DOHH2 (cell line): ENCODE measurements at regions not wholly inside any gene's neighbourhood (a gene's known extent, or its start where the extent isn't known, plus 50 kb on each side); places are given as distances from the start of the nearest gene placed in this dataset.

ENCODE experiments used
- H3F3A ChIP-seq: fragments of 200-600 bp; sonication (generic), shearing (Covaris generic); 2 replicates; pipeline ENCODE4 v1.6.0; 2016; ENCODE audit warnings: antibody characterized with exemption, mild to moderate bottlenecking; ENCODE audit not compliant: control insufficient read depth, insufficient read depth
- H3K27ac ChIP-seq: fragments of 200-600 bp; sonication (generic); 2 replicates; pipeline ENCODE4 v1.5.1; 2014; ENCODE audit warnings: low read depth, mild to moderate bottlenecking, low read length, moderate library complexity
- H3K27me3 ChIP-seq: fragments of 200-600 bp; sonication (generic); 2 replicates; pipeline ENCODE4 v1.6.1; 2014; ENCODE audit warnings: mild to moderate bottlenecking, low read length, mixed read lengths; ENCODE audit not compliant: control insufficient read depth
- H3K36me3 ChIP-seq: fragments of 200-600 bp; sonication (generic); 2 replicates; pipeline ENCODE4 v1.6.1; 2014; ENCODE audit warnings: mild to moderate bottlenecking, low read length, moderate library complexity, mixed read lengths; ENCODE audit not compliant: control insufficient read depth
- H3K4me1 ChIP-seq: fragments of 200-600 bp; sonication (generic); 2 replicates; pipeline ENCODE4 v1.6.1; 2014; ENCODE audit warnings: mild to moderate bottlenecking, low read length, mixed read lengths; ENCODE audit not compliant: control insufficient read depth
- H3K4me2 ChIP-seq: fragments of 200-600 bp; sonication (generic); 2 replicates; pipeline ENCODE4 v1.6.0; 2014; ENCODE audit warnings: mild to moderate bottlenecking, low read length, moderate library complexity
- H3K4me3 ChIP-seq: fragments of 200-600 bp; sonication (generic); 2 replicates; pipeline ENCODE4 v1.5.1; 2014; ENCODE audit warnings: mild to moderate bottlenecking, low read length, mixed read lengths
- H3K79me2 ChIP-seq: fragments of 200-600 bp; sonication (generic); 2 replicates; pipeline ENCODE4 v1.6.1; 2014; ENCODE audit warnings: mild to moderate bottlenecking, low read length, mixed read lengths; ENCODE audit not compliant: control insufficient read depth
- H3K9me2 ChIP-seq: fragments of 200-600 bp; sonication (generic); replicated peaks from 2 replicates; pipeline ENCODE4 v1.6.1; 2014; ENCODE audit warnings: mild to moderate bottlenecking, low read length, mixed read lengths; ENCODE audit not compliant: control insufficient read depth
- H3K9me3 ChIP-seq: fragments of 200-600 bp; sonication (generic); 2 replicates; pipeline ENCODE4 v1.6.1; 2014; ENCODE audit warnings: antibody characterized with exemption, low read length, mixed read lengths; ENCODE audit not compliant: control insufficient read depth, insufficient read depth
- H4K20me1 ChIP-seq: fragments of 200-600 bp; sonication (generic); 2 replicates; pipeline ENCODE4 v1.6.0; 2014; ENCODE audit warnings: low read depth, mild to moderate bottlenecking, antibody characterized with exemption, low read length, moderate library complexity; ENCODE audit not compliant: control insufficient read depth, insufficient read depth
- CTCF ChIP-seq: fragments of 200-600 bp; sonication (generic); IDR thresholded peaks from one replicate; pipeline ENCODE4 v1.5.1; 2014; ENCODE audit warnings: antibody characterized with exemption, mild to moderate bottlenecking, low read depth, low read length; ENCODE audit not compliant: poor library complexity, severe bottlenecking
- EZH2phosphoT487 ChIP-seq: fragments of 200-600 bp; sonication (generic); IDR thresholded peaks from 2 replicates; pipeline ENCODE4 v1.6.1; 2017; ENCODE audit warnings: borderline replicate concordance, mild to moderate bottlenecking, antibody characterized with exemption, low read length, moderate library complexity, mixed read lengths

GRCh38 chr3:25872200-25872877 is 82.4 kb downstream of the OXSM start:
- no peak for TF ChIP-seq CTCF
- no peak for TF ChIP-seq EZH2phosphoT487
- H3K36me3 ChIP-seq, result no peaks in the 10 kb centered on the region
- no peak overlapping the region for H3K27ac ChIP-seq
- H3K79me2 ChIP-seq, result no peaks in the 10 kb centered on the region
- no peaks in the 10 kb centered on the region for H3K9me3 ChIP-seq
- H3K9me2 ChIP-seq, result no peaks in the 10 kb centered on the region
- H4K20me1 ChIP-seq, result no peaks in the 10 kb centered on the region
- no peaks in the 10 kb centered on the region for H3K27me3 ChIP-seq
- H3K4me2 ChIP-seq, result no peak overlapping the region
- H3K4me1 ChIP-seq, result 0 out of 2 replicates have a peak, but pooled peaks cover 3% of the 10 kb centered on the region
- no peaks in the 10 kb centered on the region for H3F3A ChIP-seq
- H3K4me3 ChIP-seq, result no peak overlapping the region

GRCh38 chr3:25883492-25883891 is 93.6 kb downstream of the OXSM start:
- Histone ChIP-seq H3K9me3 (no peaks in the 10 kb centered on the region), H3K27ac (no peak overlapping the region), H3K27me3 (no peaks in the 10 kb centered on the region), H3K9me2 (no peaks in the 10 kb centered on the region), H3K79me2 (no peaks in the 10 kb centered on the region), H3K4me2 (no peak overlapping the region), H3F3A (no peaks in the 10 kb centered on the region), H3K4me3 (no peak overlapping the region), H3K36me3 (no peaks in the 10 kb centered on the region), H3K4me1 (no peaks in the 10 kb centered on the region), H4K20me1 (no peaks in the 10 kb centered on the region)
- TF ChIP-seq EZH2phosphoT487 (no peak), CTCF (no peak)

GRCh38 chr3:25884981-25885380 is 95.1 kb downstream of the OXSM start:
- H3K36me3 ChIP-seq, result no peaks in the 10 kb centered on the region
- no peaks in the 10 kb centered on the region for H3K9me2 ChIP-seq
- H3K4me2 ChIP-seq, result no peak overlapping the region
- TF ChIP-seq EZH2phosphoT487 (no peak), CTCF (no peak)
- no peak overlapping the region for H3K4me3 ChIP-seq
- H3K79me2 ChIP-seq, result no peaks in the 10 kb centered on the region
- H4K20me1 ChIP-seq, result no peaks in the 10 kb centered on the region
- no peaks in the 10 kb centered on the region for H3K4me1 ChIP-seq
- H3K27me3 ChIP-seq, result no peaks in the 10 kb centered on the region
- no peaks in the 10 kb centered on the region for H3F3A ChIP-seq
- H3K9me3 ChIP-seq, result no peaks in the 10 kb centered on the region
- no peak overlapping the region for H3K27ac ChIP-seq
